Naive thymus-derived CD4-positive, alpha-beta T cell (primary cell): ENCODE measurements at regions not wholly inside any gene's neighbourhood (a gene's known extent, or its start where the extent isn't known, plus 50 kb on each side); places are given as distances from the start of the nearest gene placed in this dataset.
A peak's percentile ranks its signal among the peaks of the same experiment; 100 is the strongest.
"Not testable (repeated sequence)": the region's sequence is repeated elsewhere in the genome, so short reads cannot be mapped to it uniquely, and the experiment has no call there.

Experiments used
- ATAC-seq: fragments of 150-1000 bp; cut with Tn5 transposase; 2 replicates; pipeline ENCODE4 v1.10.0; 2021; ENCODE audit warnings: mild to moderate bottlenecking, moderate library complexity
- CTCF ChIA-PET: fragments of 350-600 bp; sonication (Branson Sonifier 250); formaldehyde crosslinking; loops from one replicate; lab custom pipeline; 2021; ENCODE audit warnings: antibody characterized with exemption; lab: Charles Lee
- POLR2A ChIA-PET: fragments of 350-600 bp; sonication (Branson Sonifier 250); formaldehyde crosslinking; loops from one replicate; lab custom pipeline; 2021; ENCODE audit warnings: antibody characterized with exemption, inconsistent platforms; lab: Charles Lee
- DNase-seq, 9 donors: peaks; one replicate each; pipeline versions ENCODE4 v3.0.0 to v3.0.0-alpha.2; 2020 to 2022; ENCODE audit warnings: mixed read lengths in 1 of 9
- H3K27ac ChIP-seq: one replicate; pipeline ENCODE4 v1.7.0; 2013; ENCODE audit warnings: mild to moderate bottlenecking, low read depth, low read length, moderate library complexity
- H3K27me3 ChIP-seq, 2 donors: one replicate each; pipeline ENCODE4 v1.7.0; 2013; ENCODE audit warnings: low read length in 2 of 2, mild to moderate bottlenecking in 2 of 2, moderate library complexity in 2 of 2; ENCODE audit not compliant: control insufficient read depth in 2 of 2, insufficient read depth in 2 of 2
- H3K36me3 ChIP-seq, 3 experiments: 1 replicate in 2 of 3; 2 replicates in 1 of 3; pipeline ENCODE4 v1.7.0; 2013; ENCODE audit warnings: low read length in 3 of 3, mild to moderate bottlenecking in 3 of 3, moderate library complexity in 1 of 3; ENCODE audit not compliant: insufficient read depth in 3 of 3, control insufficient read depth in 2 of 3
- H3K4me1 ChIP-seq, 2 donors: one replicate each; pipeline ENCODE4 v1.7.0; 2013; ENCODE audit warnings: low read length in 2 of 2, mild to moderate bottlenecking in 2 of 2, moderate library complexity in 1 of 2; ENCODE audit not compliant: control insufficient read depth in 2 of 2, insufficient read depth in 2 of 2
- H3K4me3 ChIP-seq: 2 replicates; pipeline ENCODE4 v1.7.0; 2013; ENCODE audit warnings: mild to moderate bottlenecking, low read length
- H3K9me3 ChIP-seq, 3 experiments: 1 replicate in 2 of 3; 2 replicates in 1 of 3; pipeline ENCODE4 v1.7.0; 2013; ENCODE audit warnings: low read length in 3 of 3; ENCODE audit not compliant: control insufficient read depth in 2 of 3
- H3K27ac Mint-ChIP-seq, 9 donors: one replicate each; pipeline ENCODE4 v1.8.0; 2020 to 2022; ENCODE audit warnings: mixed read lengths in 9 of 9, mild to moderate bottlenecking in 8 of 9, moderate library complexity in 5 of 9, inconsistent platforms in 2 of 9
- H3K27me3 Mint-ChIP-seq, 5 donors: one replicate each; pipeline ENCODE4 v1.8.0; 2021 to 2022; ENCODE audit warnings: mixed read lengths in 5 of 5, mild to moderate bottlenecking in 1 of 5
- H3K36me3 Mint-ChIP-seq, 5 donors: one replicate each; pipeline ENCODE4 v1.8.0; 2020 to 2022; ENCODE audit warnings: mixed read lengths in 5 of 5, mild to moderate bottlenecking in 3 of 5, inconsistent platforms in 1 of 5
- H3K4me1 Mint-ChIP-seq, 7 donors: one replicate each; pipeline ENCODE4 v1.8.0; 2020 to 2022; ENCODE audit warnings: mixed read lengths in 7 of 7, mild to moderate bottlenecking in 3 of 7, inconsistent platforms in 1 of 7
- H3K4me3 Mint-ChIP-seq, 10 donors: one replicate each; pipeline ENCODE4 v1.8.0; 2020 to 2022; ENCODE audit warnings: mild to moderate bottlenecking in 10 of 10, mixed read lengths in 10 of 10, moderate library complexity in 6 of 10, inconsistent platforms in 2 of 10
- H3K9me3 Mint-ChIP-seq, 11 donors: one replicate each; pipeline ENCODE4 v1.8.0; 2020 to 2022; ENCODE audit warnings: mixed read lengths in 11 of 11, mild to moderate bottlenecking in 4 of 11, inconsistent platforms in 1 of 11, moderate library complexity in 1 of 11
- intact Hi-C, 2 donors: fragments of 100-400 bp; cut with micrococcal nuclease; formaldehyde crosslinking; loops; one replicate each; pipeline ENCODE4 v1.15.1; 2023

DNA sequence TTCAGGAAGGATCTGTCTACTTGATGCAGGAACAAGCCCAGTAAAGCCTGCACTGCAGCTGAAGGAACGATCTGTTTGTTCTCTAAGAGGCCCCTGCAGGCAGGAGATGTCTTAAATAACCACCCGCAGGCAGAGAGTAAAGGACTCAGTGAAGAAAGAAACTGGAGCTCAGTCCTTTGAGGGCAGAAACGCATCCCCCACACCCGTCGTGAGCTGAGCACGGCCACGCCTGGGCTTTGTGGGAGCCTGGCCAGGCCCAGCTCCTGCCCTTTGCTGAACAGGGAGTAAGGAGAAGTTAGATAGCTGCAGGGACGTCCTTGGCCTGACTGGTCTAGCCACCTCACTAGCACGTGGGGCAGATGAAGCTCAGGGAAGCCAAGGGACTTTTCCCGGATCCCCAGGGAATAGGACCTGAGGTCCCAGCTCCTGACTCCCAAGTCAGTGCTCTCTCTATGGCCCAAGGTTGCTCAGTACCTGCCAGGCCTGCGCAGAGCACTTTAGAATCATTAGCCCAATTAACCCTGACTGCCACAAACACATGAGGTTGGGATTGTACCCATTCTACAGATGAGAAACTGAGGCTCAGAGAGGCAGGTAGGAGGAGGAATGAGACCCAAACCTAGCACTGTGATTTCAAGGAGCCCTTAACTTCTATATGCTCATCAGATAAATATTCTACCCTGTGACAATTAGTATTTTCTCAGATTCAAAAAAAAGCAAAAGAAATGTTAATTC, 194.2 kb upstream of the SULF2 start:
- DNase-seq, H3K27ac ChIP-seq, ATAC-seq, H3K36me3 Mint-ChIP-seq, H3K4me1 ChIP-seq, H3K9me3 Mint-ChIP-seq, H3K36me3 ChIP-seq, intact Hi-C loops, H3K27ac Mint-ChIP-seq, H3K9me3 ChIP-seq, H3K27me3 ChIP-seq, CTCF ChIA-PET, H3K4me3 ChIP-seq, POLR2A ChIA-PET: not testable (repeated sequence)
- H3K4me1 Mint-ChIP-seq = peaks cover 0 to 14% (median 7%) of the 10 kb centered on the region in 7 donors
- peak overlapping the region in 1 of 10 donors; percentile 10 for H3K4me3 Mint-ChIP-seq
- peaks cover 11 to 32% (median 18%) of the 10 kb centered on the region in 5 donors for H3K27me3 Mint-ChIP-seq

DNA sequence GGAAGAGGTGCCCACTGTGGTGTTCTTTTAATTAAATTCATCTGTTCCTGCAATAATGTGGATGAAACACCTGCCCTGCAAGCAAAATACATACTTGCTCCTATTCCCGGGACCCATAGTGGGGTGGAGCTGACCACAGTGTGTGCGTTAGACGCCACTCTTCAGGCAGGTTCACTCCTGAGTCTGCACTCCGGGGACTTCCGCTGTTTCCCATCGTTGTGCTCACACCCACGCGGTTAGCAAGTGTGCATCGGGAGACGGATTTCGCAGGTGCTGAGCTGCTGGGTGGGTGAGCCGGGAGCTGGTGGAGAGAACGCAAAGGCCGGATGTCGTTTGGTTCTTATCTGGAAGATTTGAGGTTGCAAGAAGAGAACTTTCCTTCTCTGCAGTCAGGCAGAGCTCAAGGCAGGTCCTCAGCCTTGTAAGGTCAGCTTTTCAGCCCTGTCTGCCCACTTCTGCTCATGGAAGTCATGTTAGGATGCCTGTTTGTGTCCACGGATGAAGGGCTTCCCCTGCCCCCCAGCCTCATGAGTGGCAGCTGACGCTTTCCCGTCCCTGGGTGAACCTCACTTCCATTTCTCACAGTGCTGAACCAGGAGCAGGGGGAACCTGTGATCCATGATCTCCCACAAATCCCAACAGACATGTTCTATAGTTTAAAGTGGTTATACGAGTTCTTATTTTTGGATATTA, 193.3 kb upstream of the SULF2 start:
- H3K4me3 ChIP-seq, H3K9me3 ChIP-seq, ATAC-seq, H3K36me3 ChIP-seq, H3K4me1 ChIP-seq, H3K36me3 Mint-ChIP-seq, CTCF ChIA-PET, H3K27ac Mint-ChIP-seq, intact Hi-C loops, H3K27ac ChIP-seq, DNase-seq, H3K9me3 Mint-ChIP-seq, H3K27me3 ChIP-seq, POLR2A ChIA-PET: not testable (repeated sequence)
- Mint-ChIP-seq H3K27me3 (peaks cover 11 to 29% (median 21%) of the 10 kb centered on the region in 5 donors), H3K4me3 (peak overlapping the region in 7 of 10 donors; percentile 8 to 69 (median 45)), H3K4me1 (peaks cover 0 to 14% (median 7%) of the 10 kb centered on the region in 7 donors)

DNA sequence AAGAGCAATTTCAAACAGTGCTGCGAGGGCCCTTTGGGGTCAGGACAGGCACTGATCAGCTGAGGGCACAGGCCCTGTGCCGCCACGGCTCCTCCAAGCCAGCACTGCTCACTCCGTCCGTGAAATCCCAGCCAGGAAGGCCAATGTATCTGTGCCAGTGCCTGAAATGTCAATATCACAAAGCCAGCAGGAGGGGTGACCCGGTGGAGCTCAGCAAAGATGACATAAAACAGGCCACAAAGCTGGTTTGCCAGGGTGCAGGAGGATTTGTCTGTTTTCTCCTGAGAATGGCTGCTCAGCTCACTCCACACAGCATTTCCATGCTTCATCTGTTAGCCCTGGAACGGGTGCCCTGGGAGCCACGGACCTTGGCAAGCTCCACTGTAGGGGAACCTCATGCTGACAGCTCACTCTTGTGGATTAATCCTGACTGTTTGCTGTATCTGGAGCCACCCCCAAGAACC, 192.5 kb upstream of the SULF2 start:
- intact Hi-C loops, H3K27ac ChIP-seq: not testable (repeated sequence)
- peak overlapping the region in 2 of 9 donors; percentile 43 to 86 for H3K27ac Mint-ChIP-seq

DNA sequence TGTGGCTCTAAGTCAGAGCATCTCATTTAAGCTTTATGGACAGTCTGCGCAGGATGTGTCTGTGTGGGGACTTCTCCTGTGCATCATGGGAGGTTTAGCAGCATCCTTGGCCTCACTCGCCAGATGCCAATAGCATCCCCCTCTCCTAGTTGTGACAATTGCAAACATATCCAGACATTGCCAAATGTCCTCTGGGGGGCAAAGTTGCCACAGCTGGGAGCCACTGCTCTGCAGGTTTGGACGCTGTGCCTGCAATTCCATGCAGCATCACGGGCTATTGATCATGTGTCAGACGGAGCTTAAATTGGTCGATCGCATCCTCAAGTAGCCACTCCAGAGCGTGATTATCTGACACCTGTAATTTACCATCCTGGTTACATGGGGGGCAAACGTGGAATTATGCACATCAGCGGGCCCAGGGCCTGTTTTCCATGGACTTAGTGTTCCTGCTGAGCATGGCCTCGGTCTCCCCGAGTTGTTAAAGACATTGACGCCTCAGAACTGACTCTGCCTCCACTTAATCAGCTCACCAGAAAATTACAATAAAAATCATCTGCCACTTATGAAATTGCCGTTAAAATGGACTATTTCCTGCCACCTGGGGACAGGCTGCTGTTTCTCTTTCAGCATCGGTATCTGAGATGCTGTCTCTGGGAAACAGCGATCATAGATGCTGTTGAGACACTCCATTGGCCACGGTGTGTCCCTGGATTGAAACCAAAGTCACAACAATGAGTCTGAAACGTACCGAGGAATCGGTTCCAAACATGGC, 191.9 kb upstream of the SULF2 start:
- H3K27me3 ChIP-seq, H3K36me3 Mint-ChIP-seq, DNase-seq, CTCF ChIA-PET, H3K27ac ChIP-seq, H3K36me3 ChIP-seq, H3K4me1 ChIP-seq, ATAC-seq, H3K9me3 Mint-ChIP-seq, H3K4me3 ChIP-seq, H3K9me3 ChIP-seq, POLR2A ChIA-PET, intact Hi-C loops: not testable (repeated sequence)
- peaks cover 0 to 14% (median 7%) of the 10 kb centered on the region in 7 donors for H3K4me1 Mint-ChIP-seq
- peak overlapping the region in 1 of 9 donors; percentile 43 for H3K27ac Mint-ChIP-seq
- peak overlapping the region in 9 of 10 donors; percentile 4 to 72 (median 49) for H3K4me3 Mint-ChIP-seq
- H3K27me3 Mint-ChIP-seq = peaks cover 11 to 28% (median 21%) of the 10 kb centered on the region in 5 donors

More for the DNA sequence above, 192.5 kb upstream of the SULF2 start:
- H3K4me3 ChIP-seq, H3K9me3 Mint-ChIP-seq, H3K36me3 Mint-ChIP-seq, DNase-seq, H3K4me1 ChIP-seq, H3K27me3 ChIP-seq, ATAC-seq, H3K9me3 ChIP-seq, POLR2A ChIA-PET, H3K36me3 ChIP-seq, CTCF ChIA-PET: not testable (repeated sequence)
- peaks cover 11 to 30% (median 25%) of the 10 kb centered on the region in 5 donors for H3K27me3 Mint-ChIP-seq
- H3K4me3 Mint-ChIP-seq = peak overlapping the region; percentile 4 to 72 (median 48)
- H3K4me1 Mint-ChIP-seq = peaks cover 0 to 14% (median 7%) of the 10 kb centered on the region in 7 donors

DNA sequence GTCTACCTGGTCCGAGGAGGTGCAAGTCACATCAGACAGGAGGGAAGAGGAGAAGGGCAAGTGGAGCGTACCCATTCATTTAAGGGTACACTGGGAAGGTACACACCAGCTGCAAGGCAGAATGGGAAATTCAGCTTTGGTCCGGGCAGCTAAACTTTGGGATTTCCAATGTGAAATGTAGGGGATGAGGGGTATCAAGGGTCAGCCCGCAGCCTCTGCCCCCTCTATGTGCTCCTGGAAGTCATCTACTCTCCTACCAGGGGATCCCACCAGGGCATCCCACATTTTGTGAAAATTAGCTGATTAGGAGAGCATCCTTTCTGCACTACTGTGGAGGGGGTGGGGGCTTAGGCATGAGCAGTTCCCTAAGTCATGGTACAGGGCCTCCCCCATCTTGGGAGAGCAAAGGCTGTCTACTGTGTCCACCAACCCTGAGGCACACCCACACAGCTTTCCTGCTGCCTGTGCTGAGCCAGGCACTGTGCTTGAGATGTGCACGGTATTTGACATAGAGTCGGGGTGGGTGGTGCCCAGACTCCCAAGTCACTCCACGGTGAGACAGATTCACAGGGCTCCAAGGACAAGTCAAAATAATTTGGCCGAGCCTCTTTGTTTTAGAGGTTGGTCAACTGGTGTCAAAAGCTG, 189.1 kb upstream of the SULF2 start:
- Mint-ChIP-seq H3K4me3 (no peak overlapping the region), H3K27me3 (peaks cover 6 to 29% (median 25%) of the 10 kb centered on the region in 5 donors), H3K36me3 (no peaks in the 10 kb centered on the region), H3K27ac (no peak overlapping the region), H3K4me1 (peaks cover 0 to 14% (median 7%) of the 10 kb centered on the region in 7 donors), H3K9me3 (no peaks in the 10 kb centered on the region)
- CTCF ChIA-PET = no interaction called here
- Histone ChIP-seq H3K36me3 (no peaks in the 10 kb centered on the region), H3K9me3 (no peaks in the 10 kb centered on the region), H3K27ac (no peak overlapping the region), H3K27me3 (no peaks in the 10 kb centered on the region), H3K4me3 (no peak overlapping the region), H3K4me1 (no peaks in the 10 kb centered on the region)
- no peak for DNase-seq
- intact Hi-C loops = no loop called here
- POLR2A ChIA-PET = no interaction called here
- no peak for ATAC-seq

DNA sequence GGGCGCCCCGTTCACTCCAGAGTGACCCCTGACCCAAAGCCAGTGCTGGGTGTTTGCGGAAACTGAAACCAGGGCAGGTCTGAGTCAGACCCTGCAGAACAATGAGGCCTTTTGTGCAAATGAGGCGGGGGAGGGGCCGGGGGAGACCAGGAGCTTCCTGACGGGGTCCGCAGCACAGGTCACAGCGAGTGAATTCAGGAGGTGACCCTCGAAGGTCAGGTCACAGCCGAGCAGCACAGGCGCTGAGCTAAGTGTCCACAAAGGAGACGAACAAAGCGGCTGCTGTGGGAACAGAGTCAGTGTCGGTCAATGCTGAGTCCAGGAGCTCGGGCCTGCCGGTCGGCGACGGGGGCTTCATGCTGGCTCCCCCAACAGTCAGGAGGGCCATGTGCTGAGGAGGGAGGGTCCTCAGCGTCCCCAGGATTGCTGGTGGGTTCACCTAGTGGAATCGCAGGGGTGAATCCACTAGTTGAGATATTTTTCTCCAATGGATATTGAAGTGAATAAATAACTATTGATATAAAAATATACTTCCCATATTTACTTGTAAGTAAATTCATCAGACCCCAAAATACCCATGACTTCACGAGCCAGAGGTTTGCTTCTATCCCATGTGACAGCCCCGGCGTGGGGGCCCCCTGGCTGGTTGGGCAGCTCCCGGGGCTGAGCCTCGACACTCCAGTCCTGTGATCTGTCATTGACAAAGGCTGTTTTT, 188.4 kb upstream of the SULF2 start:
- CTCF ChIA-PET = no interaction called here

More for the DNA sequence above, 188.4 kb upstream of the SULF2 start:
- no peak overlapping the region for H3K4me3 ChIP-seq
- H3K27me3 Mint-ChIP-seq = peaks cover 4 to 29% (median 19%) of the 10 kb centered on the region in 5 donors
- H3K4me3 Mint-ChIP-seq = no peak overlapping the region
- no peak for DNase-seq
- H3K27ac Mint-ChIP-seq = no peak overlapping the region
- no peaks in the 10 kb centered on the region for H3K36me3 Mint-ChIP-seq
- H3K4me1 Mint-ChIP-seq = peaks cover 0 to 11% (median 7%) of the 10 kb centered on the region in 7 donors
- H3K27me3 ChIP-seq = no peaks in the 10 kb centered on the region
- H3K27ac ChIP-seq = no peak overlapping the region
- no peaks in the 10 kb centered on the region for H3K4me1 ChIP-seq
- ATAC-seq = no peak
- H3K36me3 ChIP-seq = no peaks in the 10 kb centered on the region
- H3K9me3 Mint-ChIP-seq = no peaks in the 10 kb centered on the region
- H3K9me3 ChIP-seq = no peaks in the 10 kb centered on the region
- POLR2A ChIA-PET = no interaction called here
- intact Hi-C loops = no loop called here
